LNCAP (cell line): ENCODE measurements at regions not wholly inside any gene's neighbourhood (a gene's known extent, or its start where the extent isn't known, plus 50 kb on each side); places are given as distances from the start of the nearest gene placed in this dataset.

Source experiments
- TF ChIP-seq, protein P1 (sequence below): fragments of 450-650 bp; IDR thresholded peaks from 2 replicates; pipeline ENCODE4 v1.5.1; 2017; ENCODE audit warnings: mild to moderate bottlenecking

DNA sequence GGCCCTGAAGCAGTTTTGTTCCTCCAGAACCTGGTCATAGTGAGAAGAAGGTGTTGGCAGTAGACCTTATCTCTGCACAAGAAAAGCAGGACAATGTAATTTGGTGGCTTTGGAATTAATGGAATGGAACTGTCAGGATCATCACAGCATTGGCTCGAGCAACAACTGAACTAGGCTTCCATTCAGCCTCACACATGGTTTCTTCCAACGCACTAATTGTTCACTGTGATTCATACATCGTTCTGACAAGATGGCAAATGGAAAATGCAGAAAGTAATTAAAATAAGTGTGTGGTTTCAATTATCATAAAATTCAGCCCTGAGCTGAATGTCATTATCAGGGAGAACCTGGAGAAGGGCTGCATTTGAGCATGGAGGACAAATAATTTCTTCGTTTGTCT, 80.6 kb downstream of the MFSD1 start:
- TF ChIP-seq, protein P1, sequence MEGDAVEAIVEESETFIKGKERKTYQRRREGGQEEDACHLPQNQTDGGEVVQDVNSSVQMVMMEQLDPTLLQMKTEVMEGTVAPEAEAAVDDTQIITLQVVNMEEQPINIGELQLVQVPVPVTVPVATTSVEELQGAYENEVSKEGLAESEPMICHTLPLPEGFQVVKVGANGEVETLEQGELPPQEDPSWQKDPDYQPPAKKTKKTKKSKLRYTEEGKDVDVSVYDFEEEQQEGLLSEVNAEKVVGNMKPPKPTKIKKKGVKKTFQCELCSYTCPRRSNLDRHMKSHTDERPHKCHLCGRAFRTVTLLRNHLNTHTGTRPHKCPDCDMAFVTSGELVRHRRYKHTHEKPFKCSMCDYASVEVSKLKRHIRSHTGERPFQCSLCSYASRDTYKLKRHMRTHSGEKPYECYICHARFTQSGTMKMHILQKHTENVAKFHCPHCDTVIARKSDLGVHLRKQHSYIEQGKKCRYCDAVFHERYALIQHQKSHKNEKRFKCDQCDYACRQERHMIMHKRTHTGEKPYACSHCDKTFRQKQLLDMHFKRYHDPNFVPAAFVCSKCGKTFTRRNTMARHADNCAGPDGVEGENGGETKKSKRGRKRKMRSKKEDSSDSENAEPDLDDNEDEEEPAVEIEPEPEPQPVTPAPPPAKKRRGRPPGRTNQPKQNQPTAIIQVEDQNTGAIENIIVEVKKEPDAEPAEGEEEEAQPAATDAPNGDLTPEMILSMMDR: no peak

DNA sequence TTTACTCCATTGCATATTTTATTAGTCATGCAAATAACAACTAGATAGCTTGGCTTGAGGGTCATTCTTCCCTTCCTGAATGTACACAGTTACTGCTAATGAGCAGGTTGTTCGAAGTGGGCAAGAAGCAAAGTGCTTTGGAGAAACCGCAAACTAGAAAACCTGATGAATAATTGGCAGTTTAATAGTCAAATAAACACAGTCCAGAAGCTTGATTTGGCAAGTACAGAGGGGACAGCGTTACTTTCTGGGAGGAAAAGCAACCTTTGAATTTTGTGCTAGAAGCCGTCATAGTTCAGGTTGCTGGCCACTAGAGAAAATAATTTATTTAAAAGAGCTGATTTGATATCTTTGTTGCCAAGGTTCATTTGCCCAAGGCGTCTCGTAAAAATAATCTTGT, 94.9 kb downstream of the MFSD1 start:
- TF ChIP-seq, protein P1: no peak

DNA sequence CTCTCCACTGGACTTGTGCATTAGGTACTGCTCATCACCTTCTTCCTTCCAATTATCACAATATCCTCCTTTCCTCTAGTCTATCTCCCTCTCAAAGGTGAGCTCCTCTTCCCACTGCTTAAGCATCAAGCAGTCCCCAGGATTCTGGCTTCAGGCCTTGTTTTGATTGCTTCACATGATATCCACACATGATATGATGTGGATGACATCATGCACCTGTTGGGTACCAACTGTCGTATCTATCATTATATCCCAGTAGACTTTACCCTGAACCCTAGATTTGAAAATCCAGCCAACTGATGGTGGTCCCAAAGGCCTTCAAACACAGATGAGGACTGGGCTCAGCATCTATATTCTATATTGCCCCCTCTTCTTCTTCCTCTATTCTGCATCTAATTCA, 104.9 kb downstream of the MFSD1 start:
- TF ChIP-seq, protein P1: no peak

DNA sequence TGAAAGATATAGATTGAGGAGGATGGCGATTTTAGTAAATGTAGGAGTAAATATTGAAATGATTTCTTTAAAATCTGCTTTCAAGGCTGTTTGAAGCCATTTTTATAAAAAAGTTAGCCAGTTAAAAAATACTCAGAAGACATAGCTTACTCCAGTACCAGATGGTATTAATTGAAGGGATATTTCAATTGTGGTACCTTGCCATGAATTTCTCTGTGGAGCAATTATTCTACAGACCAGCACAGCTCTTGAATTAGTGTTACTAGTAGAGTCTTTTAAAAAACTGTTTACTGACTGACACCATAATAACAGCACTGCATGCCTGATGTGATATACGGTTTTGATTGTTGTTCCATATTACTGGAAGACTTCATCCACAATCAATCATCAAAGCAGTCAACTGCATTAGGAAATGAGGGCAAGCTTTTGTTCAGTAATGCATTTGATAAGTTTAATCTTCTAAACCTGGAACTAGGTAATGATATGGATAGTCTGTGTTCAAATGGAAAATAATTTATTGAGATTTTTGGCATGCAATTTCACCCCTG, 106.4 kb downstream of the MFSD1 start:
- TF ChIP-seq, protein P1: no peak

DNA sequence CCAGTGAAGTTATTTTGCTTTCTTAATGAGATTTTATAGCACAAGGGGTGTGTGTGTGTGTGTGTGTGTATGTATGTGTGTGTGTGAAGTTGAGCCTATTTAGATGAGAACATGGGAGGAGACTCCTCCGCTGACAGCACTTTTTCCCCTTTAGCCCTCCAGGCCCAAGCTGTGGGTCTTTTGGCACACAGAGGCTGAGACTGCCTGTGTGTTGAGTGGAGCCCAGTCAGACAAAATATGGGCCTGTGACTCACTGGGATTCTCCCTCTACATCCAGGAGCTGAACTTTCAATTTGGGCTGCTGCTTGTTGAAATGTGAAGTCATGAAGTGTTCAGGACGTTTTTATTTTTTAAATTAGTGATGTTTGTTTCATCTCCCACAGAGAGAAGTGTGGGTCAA, 108.0 kb downstream of the MFSD1 start:
- TF ChIP-seq, protein P1: no peak

DNA sequence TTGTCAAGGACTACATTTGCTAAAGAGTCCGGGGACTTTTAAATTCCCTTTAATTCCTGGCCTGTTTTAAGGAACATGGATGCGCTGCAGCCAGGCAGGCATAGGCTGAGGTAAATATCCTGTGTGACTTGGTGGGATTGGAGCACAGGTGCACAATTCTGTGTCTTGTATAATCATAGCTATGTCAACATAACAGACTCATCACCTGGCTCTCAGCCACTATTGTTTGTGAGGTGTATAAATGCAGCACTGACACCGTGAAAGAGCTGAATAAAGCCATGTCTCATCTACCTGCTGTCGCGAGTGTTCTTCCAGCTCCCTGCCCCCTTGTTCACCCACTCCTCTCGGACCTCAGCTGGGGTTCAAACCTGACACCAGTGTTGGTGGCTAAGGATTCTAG, 109.7 kb downstream of the MFSD1 start:
- TF ChIP-seq, protein P1: no peak

DNA sequence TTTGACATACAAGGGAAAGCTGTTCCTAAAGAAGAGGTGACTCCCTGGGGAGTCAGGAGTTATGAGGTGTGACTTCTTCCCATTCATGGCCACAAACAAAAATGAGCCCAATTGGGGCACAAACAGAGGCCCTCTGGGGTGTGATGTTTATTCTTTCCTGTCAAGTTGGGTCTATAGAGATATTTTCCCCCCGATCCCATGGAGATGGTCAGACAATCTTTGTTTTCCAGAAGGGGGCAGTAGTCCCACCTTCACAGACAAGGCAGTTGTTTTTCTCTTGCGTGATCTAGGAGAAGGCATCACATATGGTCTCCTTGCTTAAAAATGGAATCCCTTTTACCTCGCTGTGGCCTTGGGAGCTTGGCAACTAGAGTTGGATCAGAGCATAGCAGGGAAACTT, 110.3 kb downstream of the MFSD1 start:
- TF ChIP-seq, protein P1: no peak

DNA sequence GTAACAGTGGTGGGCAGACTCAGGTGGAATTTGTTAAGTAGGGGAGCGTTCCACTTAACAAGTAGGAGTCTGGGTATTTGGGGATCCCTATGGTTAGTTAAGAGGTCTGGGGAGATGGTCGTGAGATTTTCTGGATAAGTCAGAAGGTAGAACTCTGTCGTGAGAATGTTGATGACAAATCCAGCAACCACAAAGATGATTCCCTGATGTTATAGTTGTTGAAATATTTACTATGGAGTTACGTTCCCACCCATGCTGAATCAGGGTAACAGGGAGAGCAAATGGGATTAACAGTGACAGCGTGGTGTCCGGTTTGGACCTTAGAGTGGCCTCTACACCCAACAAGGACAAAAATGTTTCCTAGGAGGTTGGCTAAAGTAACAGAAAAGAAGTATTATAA, 110.8 kb downstream of the MFSD1 start:
- TF ChIP-seq, protein P1: no peak
